ENCODE measurements at regions not wholly inside any gene's neighbourhood (a gene's known extent, or its start where the extent isn't known, plus 50 kb on each side); places are given as distances from the start of the nearest gene placed in this dataset.

DNA sequence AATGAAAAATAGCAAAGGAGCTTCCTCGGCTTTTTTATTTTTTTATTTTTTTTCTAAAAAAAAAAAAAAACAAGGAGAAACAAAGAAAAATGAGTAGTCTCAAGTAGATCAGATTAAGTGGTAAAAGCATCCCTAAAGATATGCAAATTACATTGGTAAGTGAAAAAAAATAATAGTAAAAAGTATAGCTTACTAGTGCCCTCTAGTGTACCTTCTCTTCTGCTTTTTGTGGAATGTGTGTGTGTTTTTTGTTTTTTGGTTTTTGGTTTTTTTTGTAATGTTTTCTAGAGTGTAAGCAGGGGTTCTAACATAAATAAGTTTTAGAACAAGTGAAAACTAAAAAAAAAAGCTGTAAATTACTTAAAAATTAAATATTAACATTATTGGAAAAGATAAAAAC is 1062.0 kb downstream of the HACE1 start:
- ChIA-PET POLR2A (no interaction called here), CTCF (interaction anchor here (0.9 kb wide), 1 partner anchor 9 kb away, joined by 3 read pairs; no protein-coding TSS in a partner anchor)
- no peak for TF ChIP-seq CTCF (IDR thresholded peaks at IDR 0.05; ENCODE audit: insufficient read depth, low read length, missing control alignments)
- DNase-seq (ENCODE audit: low read depth, low spot score) = no peak
- no peak overlapping the region for H3K4me3 ChIP-seq (ENCODE audit: low read depth, low read length)

DNA sequence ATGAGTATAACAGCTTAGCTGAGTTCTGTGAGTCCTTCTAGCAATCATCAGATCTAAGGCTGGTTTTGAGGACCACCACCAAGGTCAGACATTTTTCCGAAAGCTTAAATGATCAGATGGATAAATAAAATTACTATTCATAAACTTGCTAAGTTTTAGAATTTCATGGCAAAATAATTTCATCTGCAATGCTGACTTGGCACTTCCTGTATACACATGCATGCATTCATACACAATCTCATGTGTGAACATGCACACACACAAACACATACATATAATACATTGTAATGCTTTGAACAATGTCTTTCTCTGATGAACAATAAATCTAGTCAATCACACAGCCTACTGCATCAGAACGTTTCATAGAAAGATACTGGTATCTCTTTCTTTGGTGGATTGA is 1068.3 kb downstream of the HACE1 start:
- ChIA-PET POLR2A (no interaction called here), CTCF (no interaction called here)
- no peak for TF ChIP-seq CTCF (IDR thresholded peaks at IDR 0.05; ENCODE audit: insufficient read depth, low read length, missing control alignments)
- H3K4me3 ChIP-seq (ENCODE audit: low read depth, low read length) = no peak overlapping the region
- no peak for DNase-seq (ENCODE audit: low read depth, low spot score)

GRCh38 chr6:103784117-103784516 is 1075.6 kb downstream of the HACE1 start:
- ChIA-PET CTCF (no interaction called here), POLR2A (no interaction called here)
- TF ChIP-seq CTCF (IDR thresholded peaks at IDR 0.05; ENCODE audit: insufficient read depth, low read length, missing control alignments) = no peak
- DNase-seq (ENCODE audit: low read depth, low spot score) = no peak
- no peak overlapping the region for H3K4me3 ChIP-seq (ENCODE audit: low read depth, low read length)

GRCh38 chr6:103783329-103783728 is 1076.4 kb downstream of the HACE1 start:
- DNase-seq (ENCODE audit: low read depth, low spot score) = no peak
- ChIA-PET POLR2A (no interaction called here), CTCF (interaction anchor here (0.6 kb wide), 1 partner anchor 934 kb away, joined by 3 read pairs; no protein-coding TSS in a partner anchor)
- no peak for TF ChIP-seq CTCF (IDR thresholded peaks at IDR 0.05; ENCODE audit: insufficient read depth, low read length, missing control alignments)
- no peak overlapping the region for H3K4me3 ChIP-seq (ENCODE audit: low read depth, low read length)

- POLR2A ChIA-PET = no interaction called here
- H3K4me3 ChIP-seq (ENCODE audit: low read depth, low read length) = no peak overlapping the region
- CTCF ChIA-PET = no interaction called here
- no peak for TF ChIP-seq CTCF (IDR thresholded peaks at IDR 0.05; ENCODE audit: insufficient read depth, low read length, missing control alignments)
- no peak for DNase-seq (ENCODE audit: low read depth, low spot score)
These were observed 1090.3 kb downstream of the HACE1 start for GRCh38 chr6:103769431-103769830.

- H3K4me3 ChIP-seq (ENCODE audit: low read depth, low read length) = no peak overlapping the region
- DNase-seq (ENCODE audit: low read depth, low spot score) = no peak
- CTCF ChIA-PET = no interaction called here
- POLR2A ChIA-PET = no interaction called here
- no peak for TF ChIP-seq CTCF (IDR thresholded peaks at IDR 0.05; ENCODE audit: insufficient read depth, low read length, missing control alignments)
These were observed 1109.1 kb downstream of the HACE1 start for GRCh38 chr6:103750603-103751002.
